ENCODE measurements at regions not wholly inside any gene's neighbourhood (a gene's known extent, or its start where the extent isn't known, plus 50 kb on each side); places are given as distances from the start of the nearest gene placed in this dataset.

DNA sequence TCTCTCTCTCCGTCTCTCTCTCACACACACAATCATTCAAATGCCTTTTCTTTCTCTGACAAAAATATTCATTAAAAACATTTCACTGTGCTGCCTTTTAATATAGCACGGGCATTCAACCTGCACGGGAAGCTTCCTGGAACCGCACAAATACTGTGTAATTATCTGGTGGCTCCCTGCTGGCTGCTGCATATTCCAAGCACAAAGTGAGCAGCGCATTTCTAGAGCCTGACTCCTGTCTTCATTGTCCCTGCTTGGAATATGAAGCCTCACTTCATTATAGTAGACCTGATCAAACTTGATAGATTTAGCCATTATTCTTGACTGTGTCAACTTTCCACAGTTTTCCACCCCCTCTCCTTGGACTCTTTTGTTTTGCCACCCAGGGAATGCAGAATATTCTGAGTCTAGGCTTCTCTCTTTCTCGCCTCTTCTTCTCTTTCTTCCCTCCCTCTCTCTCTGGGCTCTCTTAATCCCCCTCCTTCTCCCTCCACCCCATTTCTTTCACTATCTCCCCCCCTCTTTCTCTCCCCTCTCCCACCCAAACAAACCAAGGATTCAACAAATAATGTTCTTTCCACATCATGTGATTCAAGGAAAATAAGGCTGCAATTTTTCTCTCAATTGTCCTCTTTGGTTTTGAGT is 672.1 kb upstream of the FANCL start:
- no peaks in the 10 kb centered on the region for H3K9me2 ChIP-seq (ENCODE audit: low read depth, low read length)
- no peaks in the 10 kb centered on the region for H3F3A ChIP-seq (ENCODE audit: insufficient read depth, low read length)
- no peaks in the 10 kb centered on the region for H3K27me3 ChIP-seq (ENCODE audit: insufficient read depth, low read length)
- no peak overlapping the region for H2AFZ ChIP-seq (ENCODE audit: low read length)
- H3K4me1 ChIP-seq (ENCODE audit: insufficient read depth, low read length, severe bottlenecking): no peaks in the 10 kb centered on the region
- no peaks in the 10 kb centered on the region for H3K79me2 ChIP-seq (ENCODE audit: insufficient read depth, low read length)
- H3K36me3 ChIP-seq (ENCODE audit: insufficient read depth, low read length): no peaks in the 10 kb centered on the region
- no peak overlapping the region for H3K4me3 ChIP-seq (ENCODE audit: low read depth, low read length, poor library complexity, severe bottlenecking)
- no peak for TF ChIP-seq EZH2 (IDR thresholded peaks at IDR 0.05; ENCODE audit: borderline replicate concordance, low read length)
- TF ChIP-seq, protein P1, sequence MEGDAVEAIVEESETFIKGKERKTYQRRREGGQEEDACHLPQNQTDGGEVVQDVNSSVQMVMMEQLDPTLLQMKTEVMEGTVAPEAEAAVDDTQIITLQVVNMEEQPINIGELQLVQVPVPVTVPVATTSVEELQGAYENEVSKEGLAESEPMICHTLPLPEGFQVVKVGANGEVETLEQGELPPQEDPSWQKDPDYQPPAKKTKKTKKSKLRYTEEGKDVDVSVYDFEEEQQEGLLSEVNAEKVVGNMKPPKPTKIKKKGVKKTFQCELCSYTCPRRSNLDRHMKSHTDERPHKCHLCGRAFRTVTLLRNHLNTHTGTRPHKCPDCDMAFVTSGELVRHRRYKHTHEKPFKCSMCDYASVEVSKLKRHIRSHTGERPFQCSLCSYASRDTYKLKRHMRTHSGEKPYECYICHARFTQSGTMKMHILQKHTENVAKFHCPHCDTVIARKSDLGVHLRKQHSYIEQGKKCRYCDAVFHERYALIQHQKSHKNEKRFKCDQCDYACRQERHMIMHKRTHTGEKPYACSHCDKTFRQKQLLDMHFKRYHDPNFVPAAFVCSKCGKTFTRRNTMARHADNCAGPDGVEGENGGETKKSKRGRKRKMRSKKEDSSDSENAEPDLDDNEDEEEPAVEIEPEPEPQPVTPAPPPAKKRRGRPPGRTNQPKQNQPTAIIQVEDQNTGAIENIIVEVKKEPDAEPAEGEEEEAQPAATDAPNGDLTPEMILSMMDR (IDR thresholded peaks at IDR 0.05; ENCODE audit: low read length): no peak
- H3K9me3 ChIP-seq (ENCODE audit: low read length): no peaks in the 10 kb centered on the region
- no peaks in the 10 kb centered on the region for H4K20me1 ChIP-seq (ENCODE audit: insufficient read depth, low read length)
- no peak overlapping the region for H3K4me2 ChIP-seq (ENCODE audit: low read length)
- H3K27ac ChIP-seq (ENCODE audit: low read depth, low read length, poor library complexity, severe bottlenecking): no peak overlapping the region
- no peak overlapping the region for H3K9ac ChIP-seq (ENCODE audit: low read length)

DNA sequence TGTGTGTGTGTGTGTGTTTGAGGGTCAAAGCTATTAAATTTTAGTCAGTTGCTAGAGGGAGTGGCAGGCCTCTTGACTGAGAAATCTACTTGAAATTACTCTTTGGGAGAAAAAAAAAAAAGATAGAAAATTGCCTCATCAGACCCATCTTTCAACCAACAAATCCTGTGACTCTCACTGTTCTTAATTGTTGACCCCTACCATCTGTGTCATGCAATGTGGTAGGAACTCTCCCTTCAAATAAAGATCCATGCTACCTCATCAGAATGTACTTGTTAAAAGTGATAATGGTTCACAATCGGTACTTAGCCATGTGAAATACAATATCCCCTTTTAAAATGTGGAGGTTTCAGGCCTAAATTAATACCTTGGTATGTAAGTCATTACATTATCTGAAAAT is 670.8 kb upstream of the FANCL start:
- TF ChIP-seq, protein P1 (IDR thresholded peaks at IDR 0.05; ENCODE audit: low read length): no peak
- no peak for TF ChIP-seq EZH2 (IDR thresholded peaks at IDR 0.05; ENCODE audit: borderline replicate concordance, low read length)
- Histone ChIP-seq H3K79me2 (ENCODE audit: insufficient read depth, low read length) (no peaks in the 10 kb centered on the region), H3K36me3 (ENCODE audit: insufficient read depth, low read length) (no peaks in the 10 kb centered on the region), H3K27ac (ENCODE audit: low read depth, low read length, poor library complexity, severe bottlenecking) (no peak overlapping the region), H3K9me2 (ENCODE audit: low read depth, low read length) (no peaks in the 10 kb centered on the region), H2AFZ (ENCODE audit: low read length) (no peak overlapping the region), H3K4me3 (ENCODE audit: low read depth, low read length, poor library complexity, severe bottlenecking) (no peak overlapping the region), H3F3A (ENCODE audit: insufficient read depth, low read length) (no peaks in the 10 kb centered on the region), H3K9me3 (ENCODE audit: low read length) (no peaks in the 10 kb centered on the region), H3K9ac (ENCODE audit: low read length) (no peak overlapping the region), H3K4me1 (ENCODE audit: insufficient read depth, low read length, severe bottlenecking) (no peaks in the 10 kb centered on the region), H3K27me3 (ENCODE audit: insufficient read depth, low read length) (no peaks in the 10 kb centered on the region), H3K4me2 (ENCODE audit: low read length) (no peak overlapping the region), H4K20me1 (ENCODE audit: insufficient read depth, low read length) (no peaks in the 10 kb centered on the region)

DNA sequence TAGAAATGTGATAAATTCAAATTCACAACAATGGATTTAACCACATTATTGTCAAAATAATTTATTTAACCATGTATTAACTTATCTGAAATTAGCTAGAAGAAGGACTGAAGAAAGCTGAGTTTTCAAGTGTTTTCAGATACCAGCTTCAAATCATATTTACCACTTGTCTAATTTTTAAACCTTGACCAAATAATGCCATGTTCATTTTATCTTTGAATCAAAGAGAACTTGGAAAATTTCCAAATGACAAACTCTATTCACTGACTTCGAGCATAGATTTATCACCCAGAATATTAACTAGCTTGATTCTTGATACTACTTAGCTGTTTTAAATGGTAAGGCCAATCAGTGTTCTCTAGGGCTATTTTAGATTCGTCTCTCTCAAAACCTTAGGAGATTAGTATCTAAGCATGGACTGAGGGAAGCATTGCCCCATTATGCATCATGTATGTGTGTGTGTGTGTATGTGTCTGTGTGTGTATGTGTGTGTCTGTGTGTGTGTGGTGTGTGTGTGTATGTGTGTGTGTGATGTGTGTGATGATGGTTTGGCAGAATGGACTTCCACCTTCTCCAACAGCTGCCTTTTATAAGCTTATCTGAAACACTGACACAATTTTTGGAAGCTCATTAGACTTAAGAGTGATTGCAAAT is 667.5 kb upstream of the FANCL start:
- H4K20me1 ChIP-seq (ENCODE audit: insufficient read depth, low read length): no peaks in the 10 kb centered on the region
- H3K9ac ChIP-seq (ENCODE audit: low read length): no peak overlapping the region
- H3K79me2 ChIP-seq (ENCODE audit: insufficient read depth, low read length): no peaks in the 10 kb centered on the region
- TF ChIP-seq, protein P1 (IDR thresholded peaks at IDR 0.05; ENCODE audit: low read length): no peak
- TF ChIP-seq EZH2 (IDR thresholded peaks at IDR 0.05; ENCODE audit: borderline replicate concordance, low read length): no peak
- H3K9me3 ChIP-seq (ENCODE audit: low read length): no peaks in the 10 kb centered on the region
- H3K4me1 ChIP-seq (ENCODE audit: insufficient read depth, low read length, severe bottlenecking): no peaks in the 10 kb centered on the region
- no peak overlapping the region for H3K4me2 ChIP-seq (ENCODE audit: low read length)
- H3K27ac ChIP-seq (ENCODE audit: low read depth, low read length, poor library complexity, severe bottlenecking): no peak overlapping the region
- no peaks in the 10 kb centered on the region for H3F3A ChIP-seq (ENCODE audit: insufficient read depth, low read length)
- H2AFZ ChIP-seq (ENCODE audit: low read length): no peak overlapping the region
- no peaks in the 10 kb centered on the region for H3K27me3 ChIP-seq (ENCODE audit: insufficient read depth, low read length)
- no peak overlapping the region for H3K4me3 ChIP-seq (ENCODE audit: low read depth, low read length, poor library complexity, severe bottlenecking)
- H3K36me3 ChIP-seq (ENCODE audit: insufficient read depth, low read length): no peaks in the 10 kb centered on the region
- H3K9me2 ChIP-seq (ENCODE audit: low read depth, low read length): no peaks in the 10 kb centered on the region

All from OCI-LY1 (cell line).